ENCODE measurements at regions not wholly inside any gene's neighbourhood (a gene's known extent, or its start where the extent isn't known, plus 50 kb on each side); places are given as distances from the start of the nearest gene placed in this dataset.

DNA sequence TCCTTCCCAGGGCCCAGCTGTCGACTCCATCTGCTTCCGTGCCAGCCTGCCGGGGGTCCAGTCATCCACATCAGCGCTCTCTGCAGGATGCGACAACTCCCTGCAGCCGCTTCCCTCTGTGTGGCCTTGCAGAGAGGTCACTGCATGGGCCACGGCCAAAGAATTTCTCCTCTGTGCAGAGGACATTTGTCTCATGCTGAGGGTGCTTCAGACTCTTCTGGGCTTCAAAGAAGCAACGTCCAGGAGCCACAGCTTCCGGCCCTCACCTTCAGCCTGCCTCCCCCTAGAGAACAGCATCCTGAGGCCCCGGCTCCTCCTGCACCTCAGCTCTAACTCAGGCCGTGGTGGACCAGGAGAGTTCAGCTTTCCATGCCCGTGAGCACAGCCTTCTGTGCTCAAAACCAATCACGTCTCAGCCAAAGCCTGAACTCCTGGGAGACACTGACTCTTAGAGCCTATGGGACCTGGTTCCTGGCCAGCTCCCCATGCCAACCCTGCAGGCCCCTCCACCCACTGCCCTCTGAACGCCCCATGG is 258.9 kb downstream of the BRD1 start:
- peaks cover 2% of the 10 kb centered on the region for H3K9me3 Mint-ChIP-seq
- H3K4me3 Mint-ChIP-seq: no peak overlapping the region
- H3K4me1 Mint-ChIP-seq: peaks cover 3% of the 10 kb centered on the region
- ATAC-seq (ENCODE audit: low read depth) (no peak), DNase-seq (ENCODE audit: low spot score in 2 of 2) (no peak)
- H3K27me3 Mint-ChIP-seq: no peaks in the 10 kb centered on the region
- peaks cover 5% of the 10 kb centered on the region for H3K36me3 Mint-ChIP-seq
- no peak overlapping the region for H3K27ac Mint-ChIP-seq

DNA sequence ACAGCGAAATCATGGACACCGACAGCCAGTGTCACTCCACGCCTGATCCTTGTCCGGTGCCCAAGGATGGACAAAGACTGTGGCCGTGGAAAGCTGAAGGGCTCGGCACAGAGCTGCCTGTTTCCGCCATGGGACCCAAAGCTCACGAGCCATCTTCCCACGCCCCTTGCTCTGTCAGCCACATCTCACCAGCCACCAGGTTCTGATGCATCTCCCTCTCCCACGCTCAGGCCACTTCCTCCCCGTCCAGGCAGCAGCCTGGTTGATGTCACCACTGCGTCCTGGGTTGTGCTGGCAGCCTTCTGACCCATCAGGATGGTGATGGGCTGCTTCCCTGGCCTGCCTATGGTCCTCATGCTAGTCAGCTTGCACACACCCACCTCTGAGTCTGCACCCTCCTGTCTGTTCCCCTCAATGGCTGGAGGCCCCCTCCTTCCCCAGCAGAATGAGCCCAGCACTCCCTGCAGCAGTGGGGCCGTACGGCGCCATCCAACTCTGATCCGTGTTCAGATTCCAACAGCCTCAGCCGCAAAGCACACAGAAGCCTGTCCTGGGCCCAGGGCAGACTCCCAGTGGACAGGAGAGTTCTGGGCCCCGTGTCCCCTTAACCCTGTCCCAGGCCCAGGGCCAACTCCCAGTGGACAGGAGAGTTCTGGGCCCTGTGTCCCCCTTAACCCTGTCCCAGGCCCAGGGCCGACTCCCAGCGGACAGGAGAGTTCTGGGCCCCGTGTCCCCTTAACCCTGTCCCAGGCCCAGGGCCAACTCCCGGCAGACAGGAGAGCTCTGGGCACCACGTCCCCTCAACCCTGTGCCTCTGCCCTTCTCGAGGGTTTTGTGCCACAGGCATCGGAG is 259.5 kb downstream of the BRD1 start:
- Mint-ChIP-seq H3K27me3 (no peaks in the 10 kb centered on the region), H3K27ac (no peak overlapping the region), H3K4me1 (peaks cover 3% of the 10 kb centered on the region), H3K9me3 (peaks cover 2% of the 10 kb centered on the region), H3K36me3 (peaks cover 4% of the 10 kb centered on the region), H3K4me3 (no peak overlapping the region)
- ATAC-seq (ENCODE audit: low read depth) (no peak), DNase-seq (ENCODE audit: low spot score in 2 of 2) (no peak)

DNA sequence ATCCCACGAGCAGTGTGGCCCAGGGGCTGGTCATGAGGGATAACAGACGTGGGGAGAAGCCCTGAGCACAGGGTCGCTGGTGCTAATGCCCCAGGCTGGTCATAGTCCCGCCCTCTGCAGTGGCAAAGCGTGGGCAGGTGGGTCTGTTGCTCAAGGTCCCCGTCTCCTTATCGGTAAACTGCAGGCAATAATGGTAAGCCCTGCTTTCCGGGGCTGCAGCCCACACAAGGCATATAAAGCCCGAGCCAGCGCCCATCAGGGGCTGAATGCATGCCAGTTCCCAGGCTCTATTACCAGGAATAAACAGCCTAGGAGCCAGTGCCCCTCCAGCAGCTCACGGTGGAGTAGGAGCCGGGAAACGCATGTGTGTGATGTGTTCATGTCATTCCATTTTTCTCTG is 261.0 kb downstream of the BRD1 start:
- no peaks in the 10 kb centered on the region for H3K27me3 Mint-ChIP-seq
- H3K4me1 Mint-ChIP-seq: no peaks in the 10 kb centered on the region
- no peak overlapping the region for H3K27ac Mint-ChIP-seq
- ATAC-seq (ENCODE audit: low read depth): no peak
- H3K36me3 Mint-ChIP-seq: no peaks in the 10 kb centered on the region
- H3K9me3 Mint-ChIP-seq: no peaks in the 10 kb centered on the region
- no peak overlapping the region for H3K4me3 Mint-ChIP-seq
- no peak for DNase-seq (ENCODE audit: low spot score in 2 of 2)

DNA sequence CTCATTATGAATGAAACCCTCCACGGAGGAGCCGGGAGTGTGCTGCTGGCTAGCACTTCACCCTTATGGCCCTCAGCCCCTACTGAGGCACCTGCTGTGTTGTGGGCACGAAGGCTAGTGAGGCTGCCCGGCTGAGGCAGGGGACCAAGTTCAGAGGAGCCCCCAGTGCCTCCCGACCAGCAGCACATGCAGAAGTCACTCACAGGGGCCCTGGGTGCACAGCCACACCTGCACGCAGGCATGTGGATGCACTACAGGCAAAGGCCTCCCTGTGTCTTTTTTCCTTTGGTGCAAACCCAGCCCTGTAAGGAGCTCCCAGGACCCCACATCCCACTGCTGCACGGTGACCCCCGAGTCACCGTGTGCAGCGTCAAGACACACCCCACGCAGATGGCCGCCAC is 261.5 kb downstream of the BRD1 start:
- no peak overlapping the region for H3K4me3 Mint-ChIP-seq
- peaks cover 3% of the 10 kb centered on the region for H3K9me3 Mint-ChIP-seq
- no peaks in the 10 kb centered on the region for H3K27me3 Mint-ChIP-seq
- peaks cover 4% of the 10 kb centered on the region for H3K4me1 Mint-ChIP-seq
- DNase-seq (ENCODE audit: low spot score in 2 of 2) (no peak), ATAC-seq (ENCODE audit: low read depth) (no peak)
- peaks cover 3% of the 10 kb centered on the region for H3K36me3 Mint-ChIP-seq
- no peak overlapping the region for H3K27ac Mint-ChIP-seq

DNA sequence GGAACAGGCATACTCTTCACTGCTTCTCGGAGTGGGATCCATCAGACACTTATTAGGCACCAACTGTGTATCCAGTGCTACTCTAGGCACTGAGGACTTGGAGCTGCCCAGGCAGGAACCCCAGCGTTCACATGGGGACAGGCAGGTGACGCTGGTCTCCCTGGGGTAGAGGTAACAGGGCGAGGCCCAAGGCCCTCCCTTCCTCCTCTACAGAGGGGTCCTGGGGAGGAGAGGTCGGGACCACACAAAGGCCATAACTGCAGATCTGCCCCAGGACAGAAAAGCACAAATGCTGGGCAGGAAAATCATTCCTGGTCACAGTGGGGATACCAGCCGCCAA is 262.2 kb downstream of the BRD1 start:
- no peak overlapping the region for H3K4me3 Mint-ChIP-seq
- peaks cover 6% of the 10 kb centered on the region for H3K9me3 Mint-ChIP-seq
- H3K36me3 Mint-ChIP-seq: peaks cover 6% of the 10 kb centered on the region
- no peak for DNase-seq (ENCODE audit: low spot score in 2 of 2)
- H3K27me3 Mint-ChIP-seq: no peaks in the 10 kb centered on the region
- no peak overlapping the region for H3K27ac Mint-ChIP-seq
- peaks cover 4% of the 10 kb centered on the region for H3K4me1 Mint-ChIP-seq
- ATAC-seq (ENCODE audit: low read depth): no peak

DNA sequence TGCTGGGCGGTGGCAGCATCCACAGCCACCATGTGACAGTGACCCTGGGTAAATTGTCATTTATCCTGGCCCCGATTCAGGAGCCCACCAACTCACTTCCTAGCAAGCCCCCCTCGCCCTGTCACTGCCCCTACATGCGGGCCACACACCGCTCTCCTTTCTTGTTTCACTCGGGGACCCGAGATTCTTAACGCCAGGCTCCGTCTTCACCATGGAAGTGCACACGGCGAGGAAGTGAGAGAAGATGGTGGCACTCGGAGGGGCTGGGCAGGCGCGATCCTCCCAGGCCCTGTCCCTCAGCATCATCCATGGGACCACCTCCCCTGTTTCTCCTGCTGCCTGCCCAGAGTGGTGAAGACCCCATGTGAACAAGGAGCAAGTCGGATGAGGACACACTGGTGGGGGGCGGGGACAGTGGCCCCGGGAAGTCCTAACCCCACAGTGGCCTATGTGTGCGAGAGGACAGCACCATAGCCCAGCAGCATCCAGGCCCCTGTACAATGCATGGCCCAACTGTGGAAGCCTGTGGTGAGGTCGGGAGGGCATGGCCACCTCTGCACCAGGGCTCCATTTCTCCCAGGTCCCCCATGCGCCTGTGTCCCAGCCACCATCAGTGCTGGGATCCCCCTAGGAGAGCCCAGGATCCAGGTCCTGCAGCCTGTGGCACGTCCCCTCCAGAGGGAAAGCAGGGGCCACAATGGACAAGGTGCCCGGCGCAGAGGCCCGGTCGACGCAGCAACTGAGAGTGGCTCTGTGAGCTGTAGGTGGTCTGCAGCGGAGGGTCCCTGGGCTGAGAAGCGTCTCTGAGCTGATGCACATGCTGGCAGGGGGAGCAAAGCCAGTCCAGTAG is 262.8 kb downstream of the BRD1 start:
- no peak for ATAC-seq (ENCODE audit: low read depth)
- no peak overlapping the region for H3K27ac Mint-ChIP-seq
- peaks cover 6% of the 10 kb centered on the region for H3K9me3 Mint-ChIP-seq
- H3K36me3 Mint-ChIP-seq: peaks cover 9% of the 10 kb centered on the region
- H3K4me1 Mint-ChIP-seq: peaks cover 4% of the 10 kb centered on the region
- no peak for DNase-seq (ENCODE audit: low spot score in 2 of 2)
- no peaks in the 10 kb centered on the region for H3K27me3 Mint-ChIP-seq
- no peak overlapping the region for H3K4me3 Mint-ChIP-seq

DNA sequence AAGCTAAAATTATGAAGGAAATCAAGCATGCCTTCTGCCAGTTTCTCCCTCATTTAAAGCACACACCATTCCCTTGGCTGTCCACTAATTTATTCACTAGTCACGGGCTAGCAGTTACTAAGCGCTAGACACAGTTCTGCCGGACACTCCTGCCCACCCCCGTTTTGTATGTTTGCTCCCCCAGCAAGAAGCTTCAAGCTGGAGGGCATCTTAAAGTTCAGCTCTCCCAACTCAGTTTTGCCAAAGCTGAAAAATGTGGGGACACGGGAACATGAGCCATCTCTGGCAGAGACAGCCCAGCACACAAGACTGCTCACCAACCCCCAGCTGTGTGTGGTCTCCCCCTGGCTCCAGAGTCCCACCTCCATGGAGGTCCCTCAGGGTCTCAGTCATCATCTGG is 263.6 kb downstream of the BRD1 start:
- Mint-ChIP-seq H3K27me3 (no peaks in the 10 kb centered on the region), H3K4me3 (no peak overlapping the region), H3K9me3 (peaks cover 6% of the 10 kb centered on the region), H3K27ac (no peak overlapping the region), H3K36me3 (peaks cover 9% of the 10 kb centered on the region), H3K4me1 (peaks cover 4% of the 10 kb centered on the region)
- ATAC-seq (ENCODE audit: low read depth) (no peak), DNase-seq (ENCODE audit: low spot score in 2 of 2) (no peak)

DNA sequence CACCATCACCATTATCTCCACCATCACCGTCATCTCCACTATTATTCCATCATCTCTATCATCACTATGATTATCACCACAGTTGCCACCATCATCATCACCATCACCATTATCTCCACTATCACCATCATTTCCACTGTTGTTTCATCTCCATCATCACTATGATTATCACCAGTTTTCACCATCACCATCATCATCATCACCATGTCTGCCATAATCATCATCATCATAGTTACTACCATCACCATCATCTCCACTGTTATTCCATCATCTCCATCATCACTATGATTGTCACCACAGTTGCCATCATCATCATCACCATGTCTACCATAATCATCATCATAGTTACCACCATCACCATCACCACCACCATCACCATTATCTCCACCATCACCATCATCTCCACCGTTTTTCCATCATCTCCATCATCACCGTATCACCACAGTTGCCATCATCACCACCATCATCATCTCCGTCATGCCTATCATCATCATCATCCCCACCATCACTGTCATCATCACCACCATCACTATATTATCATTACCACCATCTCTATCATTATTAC is 264.9 kb downstream of the BRD1 start:
- no peaks in the 10 kb centered on the region for H3K27me3 Mint-ChIP-seq
- no peak for ATAC-seq (ENCODE audit: low read depth)

DNA sequence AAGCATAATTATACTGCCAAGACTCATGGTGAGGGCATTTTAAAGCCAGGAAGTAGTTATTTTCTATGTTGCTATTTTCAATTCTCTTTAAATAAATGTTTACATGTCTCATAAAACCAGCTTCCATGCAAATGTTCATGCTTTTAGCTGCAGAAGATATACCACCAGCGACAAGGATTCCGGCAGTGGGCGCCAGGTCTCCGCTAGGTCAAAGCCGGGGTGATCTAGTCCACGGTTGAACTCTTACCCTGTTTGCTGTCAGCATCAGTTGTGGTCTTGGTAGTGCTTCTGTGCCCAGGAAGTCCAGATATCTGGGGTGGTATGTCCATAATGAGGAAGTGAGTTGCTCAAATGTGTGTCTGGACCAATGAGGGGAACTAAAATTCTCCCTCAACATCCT is 265.7 kb downstream of the BRD1 start:
- Mint-ChIP-seq H3K9me3 (peaks cover 15% of the 10 kb centered on the region), H3K4me1 (peaks cover 4% of the 10 kb centered on the region), H3K36me3 (peaks cover 18% of the 10 kb centered on the region), H3K27me3 (no peaks in the 10 kb centered on the region), H3K4me3 (no peak overlapping the region), H3K27ac (no peak overlapping the region)
- ATAC-seq (ENCODE audit: low read depth) (no peak), DNase-seq (ENCODE audit: low spot score in 2 of 2) (no peak)

More for the DNA sequence above, 264.9 kb downstream of the BRD1 start:
- DNase-seq (ENCODE audit: low spot score in 2 of 2): no peak
- peaks cover 12% of the 10 kb centered on the region for H3K9me3 Mint-ChIP-seq
- H3K27ac Mint-ChIP-seq: no peak overlapping the region
- H3K4me1 Mint-ChIP-seq: peaks cover 4% of the 10 kb centered on the region
- H3K36me3 Mint-ChIP-seq: peaks cover 13% of the 10 kb centered on the region
- H3K4me3 Mint-ChIP-seq: no peak overlapping the region

DNA sequence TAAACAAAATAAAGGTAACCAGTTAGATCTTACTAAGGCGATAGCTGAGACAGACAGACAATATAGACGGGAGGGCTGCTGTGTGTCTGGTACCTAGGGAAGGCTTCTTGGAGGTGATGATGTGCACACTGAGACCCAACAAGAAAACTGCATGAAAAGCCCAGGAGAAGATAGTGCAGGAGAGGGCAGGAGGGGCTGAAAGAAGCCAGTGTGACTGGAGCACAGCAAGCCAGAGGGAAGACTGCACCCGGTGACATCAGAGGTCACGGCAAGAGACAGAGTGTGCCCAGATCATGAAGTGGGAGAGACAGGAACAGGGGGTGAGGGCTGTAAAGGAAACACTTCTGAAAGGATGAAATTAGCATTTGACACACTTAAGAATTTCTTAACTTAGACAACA is 266.3 kb downstream of the BRD1 start:
- ATAC-seq (ENCODE audit: low read depth) (no peak), DNase-seq (ENCODE audit: low spot score in 2 of 2) (no peak)
- H3K27ac Mint-ChIP-seq: no peak overlapping the region
- no peak overlapping the region for H3K4me3 Mint-ChIP-seq
- H3K9me3 Mint-ChIP-seq: peaks cover 15% of the 10 kb centered on the region
- H3K36me3 Mint-ChIP-seq: peaks cover 19% of the 10 kb centered on the region
- no peaks in the 10 kb centered on the region for H3K27me3 Mint-ChIP-seq
- peaks cover 4% of the 10 kb centered on the region for H3K4me1 Mint-ChIP-seq

DNA sequence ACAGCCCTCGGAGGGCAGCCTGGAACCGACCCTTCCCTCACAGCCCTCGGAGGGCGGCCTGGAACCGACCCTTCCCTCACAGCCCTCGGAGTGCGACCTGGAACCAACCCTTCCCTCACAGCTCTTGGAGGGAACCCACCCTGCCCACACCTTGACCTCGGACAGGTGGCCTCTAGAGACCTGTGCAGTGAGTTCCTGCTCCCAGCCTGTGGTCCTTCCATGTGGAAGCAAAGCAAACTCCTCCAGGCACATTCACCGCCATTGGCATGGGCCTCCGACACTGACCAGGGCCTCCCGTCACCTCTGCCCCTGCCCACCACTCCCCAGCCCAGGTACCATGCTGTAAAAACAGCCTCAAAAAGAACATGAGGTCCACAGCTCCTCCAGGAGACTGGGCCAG is 272.1 kb downstream of the BRD1 start:
- Mint-ChIP-seq H3K4me3 (no peak overlapping the region), H3K4me1 (peaks cover 4% of the 10 kb centered on the region), H3K9me3 (peaks cover 10% of the 10 kb centered on the region), H3K27ac (no peak overlapping the region), H3K27me3 (no peaks in the 10 kb centered on the region), H3K36me3 (peaks cover 20% of the 10 kb centered on the region)
- DNase-seq (ENCODE audit: low spot score in 2 of 2) (no peak), ATAC-seq (ENCODE audit: low read depth) (no peak)

DNA sequence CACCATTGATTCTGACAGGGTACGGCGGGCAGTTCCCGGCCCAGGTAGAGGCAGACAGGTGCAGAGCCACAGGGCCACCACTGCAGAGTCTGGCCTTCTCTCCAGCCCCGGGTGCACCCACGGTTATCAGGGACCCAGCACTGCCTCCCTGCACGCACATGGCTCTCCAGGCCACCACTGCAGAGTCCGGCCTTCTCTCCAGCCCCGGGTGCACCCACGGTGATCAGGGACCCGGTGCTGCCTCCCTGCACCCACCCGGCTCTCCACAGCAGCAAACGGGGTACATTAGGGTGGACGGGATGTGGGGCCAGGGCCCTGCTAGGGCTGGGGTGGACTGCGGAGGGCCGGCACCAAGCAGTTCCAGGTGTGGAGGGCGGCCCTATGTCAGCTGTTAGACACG is 272.9 kb downstream of the BRD1 start:
- no peak overlapping the region for H3K27ac Mint-ChIP-seq
- H3K27me3 Mint-ChIP-seq: no peaks in the 10 kb centered on the region
- H3K4me1 Mint-ChIP-seq: peaks cover 6% of the 10 kb centered on the region
- no peak overlapping the region for H3K4me3 Mint-ChIP-seq
- DNase-seq (ENCODE audit: low spot score in 2 of 2) (no peak), ATAC-seq (ENCODE audit: low read depth) (no peak)
- peaks cover 10% of the 10 kb centered on the region for H3K9me3 Mint-ChIP-seq
- peaks cover 21% of the 10 kb centered on the region for H3K36me3 Mint-ChIP-seq

DNA sequence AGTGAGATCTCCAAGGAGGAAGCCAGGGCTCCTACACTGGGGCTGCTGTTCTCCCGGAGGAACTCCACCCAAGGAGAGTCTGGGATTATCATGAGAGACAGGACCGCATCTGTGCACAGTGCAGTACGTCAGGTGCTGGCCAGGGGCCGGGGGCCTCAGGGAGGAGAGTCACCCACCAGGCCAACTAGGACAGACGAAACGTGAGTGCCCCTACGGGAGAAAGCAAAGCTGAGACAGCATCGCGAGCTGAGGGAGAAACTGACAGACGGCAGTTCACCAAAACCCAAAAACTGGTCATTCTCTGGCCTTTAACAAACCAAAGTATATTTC is 273.4 kb downstream of the BRD1 start:
- no peaks in the 10 kb centered on the region for H3K27me3 Mint-ChIP-seq
- H3K27ac Mint-ChIP-seq: no peak overlapping the region
- no peak for DNase-seq (ENCODE audit: low spot score in 2 of 2)
- H3K9me3 Mint-ChIP-seq: peaks cover 10% of the 10 kb centered on the region
- H3K4me3 Mint-ChIP-seq: no peak overlapping the region
- H3K36me3 Mint-ChIP-seq: peaks cover 21% of the 10 kb centered on the region
- peaks cover 6% of the 10 kb centered on the region for H3K4me1 Mint-ChIP-seq
- ATAC-seq (ENCODE audit: low read depth): no peak
